ENCODE measurements at regions not wholly inside any gene's neighbourhood (a gene's known extent, or its start where the extent isn't known, plus 50 kb on each side); places are given as distances from the start of the nearest gene placed in this dataset.

GRCh38 chr4:66791686-66792085 lies 753.6 kb downstream of the CENPC start:
- Histone ChIP-seq H3K9me1 (replicated peaks; ENCODE audit: control insufficient read depth, extremely low read depth, insufficient read depth, low read length) (no peaks in the 10 kb centered on the region), H3K79me2 (ENCODE audit: control insufficient read depth, insufficient read depth, low read length) (no peaks in the 10 kb centered on the region), H3K4me3 (replicated peaks in 1 of 3; ENCODE audit: insufficient read depth in 1 of 3, low read depth in 1 of 3, low read length in 3 of 3) (no peak overlapping the region), H3K9me3 (replicated peaks; ENCODE audit: control insufficient read depth, insufficient read depth, low read length) (no peaks in the 10 kb centered on the region), H3K4me2 (ENCODE audit: insufficient read depth, low read length) (no peak overlapping the region), H3K4me1 (ENCODE audit: control insufficient read depth, extremely low read depth, insufficient read depth, low read length) (no peaks in the 10 kb centered on the region), H3K27ac (ENCODE audit: insufficient read depth, low read depth, low read length) (no peak overlapping the region), H2AFZ (ENCODE audit: low read depth, low read length) (no peak overlapping the region), H3K9ac (replicated peaks; ENCODE audit: extremely low read depth, insufficient read depth, low read length) (no peak overlapping the region), H3K27me3 (ENCODE audit: control insufficient read depth in 2 of 2, insufficient read depth in 2 of 2, low read length in 2 of 2) (no peaks in the 10 kb centered on the region), H3K36me3 (ENCODE audit: control insufficient read depth in 2 of 2, extremely low read depth in 1 of 2, insufficient read depth in 2 of 2, low read length in 2 of 2) (no peaks in the 10 kb centered on the region), H4K20me1 (replicated peaks; ENCODE audit: control insufficient read depth, extremely low read depth, insufficient read depth, low read length) (no peaks in the 10 kb centered on the region)
- FAIRE-seq (no peak), DNase-seq (ENCODE audit: low read depth, low spot score) (no peak)
- no peak for TF ChIP-seq POLR2A (IDR thresholded peaks at IDR 0.05; ENCODE audit: low read depth, low read length)
- no peak for TF ChIP-seq CTCF (IDR thresholded peaks at IDR 0.05; ENCODE audit: extremely low read depth in 1 of 2, insufficient read depth in 1 of 2, low read depth in 1 of 2, low read length in 2 of 2)
- TF ChIP-seq GATA2 (IDR thresholded peaks at IDR 0.05; ENCODE audit: insufficient read depth, insufficient read length, low read depth, low read length), result no peak
- no peak for TF ChIP-seq EZH2 (IDR thresholded peaks at IDR 0.05; ENCODE audit: borderline replicate concordance, low read depth, low read length, severe bottlenecking)
- no peak for TF ChIP-seq JUN (IDR thresholded peaks at IDR 0.05; ENCODE audit: borderline replicate concordance, insufficient read depth, insufficient read length, low read depth)
- no peak for TF ChIP-seq POLR2AphosphoS5 (IDR thresholded peaks at IDR 0.05; ENCODE audit: insufficient read depth, low read depth, low read length)
- no peak for TF ChIP-seq FOS (IDR thresholded peaks at IDR 0.05; ENCODE audit: borderline replicate concordance, insufficient read depth, low read length)
- no peak for TF ChIP-seq MYC (IDR thresholded peaks at IDR 0.05; ENCODE audit: low read depth, low read length)
- no peak for TF ChIP-seq MAX (IDR thresholded peaks at IDR 0.05; ENCODE audit: insufficient read depth, insufficient read length)
- intact Hi-C loops (cut with micrococcal nuclease), result no loop called here
- dilution Hi-C loops (cut with MboI; ENCODE audit: extremely low pct_ligation_motif_present, low sequenced_read_pairs), result no loop called here
- ChIA-PET CTCF (interaction anchor here (0.6 kb wide), 1 partner anchor 53 kb away, joined by 4 read pairs; no protein-coding TSS in a partner anchor), POLR2A (no interaction called here)
- no TSS peak for BruUV-seq (replicated peaks)

All from endothelial cell of umbilical vein (primary cell).